Right ventricle myocardium superior (tissue), 1 donor: ENCODE measurements at regions not wholly inside any gene's neighbourhood (a gene's known extent, or its start where the extent isn't known, plus 50 kb on each side); places are given as distances from the start of the nearest gene placed in this dataset.

Experiments used
- ATAC-seq: fragments of 200-7000 bp; cut with Tn5 transposase; one replicate; pipeline ENCODE4 v1.9.1; 2020; ENCODE audit warnings: mild to moderate bottlenecking; ENCODE audit not compliant: poor library complexity
- DNase-seq: peaks from one replicate; pipeline ENCODE4 v3.0.0-alpha.2; 2020
- intact Hi-C: fragments of 100-400 bp; cut with DNase I; formaldehyde crosslinking; loops from one replicate; pipeline ENCODE4 v1.11.2; 2022
- donor health status: DM: no; HTN: yes; CAD: no; lungs with severe emphysema.

DNA sequence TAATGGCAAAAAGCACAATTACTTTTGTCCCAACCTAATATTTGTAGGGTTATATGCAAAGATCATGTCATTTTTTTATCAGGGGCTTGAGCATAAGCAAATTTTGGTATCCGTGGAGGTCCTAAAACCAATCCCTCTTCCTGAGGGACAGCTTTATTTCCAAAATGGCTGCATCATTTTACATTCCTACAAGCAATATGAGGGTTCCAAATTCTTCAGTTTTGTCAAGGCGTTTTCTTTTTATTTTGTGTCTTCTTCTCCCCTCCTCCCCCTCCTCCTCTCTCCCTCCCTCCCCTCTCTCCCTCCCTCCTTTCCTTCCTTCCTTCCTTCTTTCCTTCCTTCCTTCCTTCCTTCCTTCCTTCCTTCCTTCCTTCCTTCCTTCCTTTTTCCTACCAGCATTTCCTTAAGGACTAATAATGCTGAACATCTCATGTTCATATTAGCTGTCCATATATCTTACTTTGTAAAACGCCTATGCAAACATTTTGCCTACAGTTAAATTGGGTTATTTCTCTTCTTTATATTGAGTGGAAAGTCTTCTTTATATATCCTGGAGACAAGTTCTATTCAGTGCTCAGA lies 881.8 kb downstream of the DCDC2C start:
- DNase-seq = no peak
- no peak for ATAC-seq
- intact Hi-C loops = no loop called here

DNA sequence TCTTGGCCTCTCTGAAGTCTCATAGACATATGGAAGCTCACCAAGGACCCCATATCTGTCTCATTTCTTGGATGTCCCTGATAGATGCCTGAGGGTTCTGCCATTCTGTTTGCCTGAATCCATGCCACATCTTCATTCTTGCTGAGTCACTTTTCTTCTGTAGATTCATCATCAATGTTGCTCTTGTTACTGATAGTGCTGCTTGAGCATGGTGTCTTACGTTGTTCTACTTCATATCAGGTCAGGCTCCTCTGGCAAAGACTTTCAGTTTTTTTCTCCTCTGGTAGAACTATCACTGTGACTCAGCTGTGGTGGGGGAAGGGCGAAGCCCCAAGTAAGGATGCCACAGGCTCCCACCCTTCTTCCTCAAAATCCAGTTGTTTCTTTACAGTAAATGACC lies 885.2 kb downstream of the DCDC2C start:
- DNase-seq = no peak
- ATAC-seq = no peak
- intact Hi-C loops = no loop called here

DNA sequence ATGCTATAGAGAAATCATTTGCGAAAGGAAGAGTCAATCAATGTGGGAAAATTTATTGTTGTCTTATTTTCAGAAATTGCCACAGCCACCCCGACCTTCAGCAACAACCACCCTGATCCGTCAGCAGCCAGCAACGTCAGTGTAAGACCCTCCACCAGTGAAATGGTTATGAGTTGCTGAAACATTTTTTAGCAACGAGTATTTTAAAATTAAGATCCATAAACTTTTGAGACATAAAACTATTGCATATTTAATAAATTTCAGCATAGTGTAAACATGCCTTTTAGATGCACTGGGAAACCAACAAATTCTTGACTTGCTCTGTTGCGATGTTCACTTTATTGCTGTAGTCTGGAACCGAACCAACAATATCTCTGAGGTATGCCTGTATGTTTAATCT lies 887.9 kb downstream of the DCDC2C start:
- no peak for DNase-seq
- ATAC-seq = no peak
- intact Hi-C loops = no loop called here

DNA sequence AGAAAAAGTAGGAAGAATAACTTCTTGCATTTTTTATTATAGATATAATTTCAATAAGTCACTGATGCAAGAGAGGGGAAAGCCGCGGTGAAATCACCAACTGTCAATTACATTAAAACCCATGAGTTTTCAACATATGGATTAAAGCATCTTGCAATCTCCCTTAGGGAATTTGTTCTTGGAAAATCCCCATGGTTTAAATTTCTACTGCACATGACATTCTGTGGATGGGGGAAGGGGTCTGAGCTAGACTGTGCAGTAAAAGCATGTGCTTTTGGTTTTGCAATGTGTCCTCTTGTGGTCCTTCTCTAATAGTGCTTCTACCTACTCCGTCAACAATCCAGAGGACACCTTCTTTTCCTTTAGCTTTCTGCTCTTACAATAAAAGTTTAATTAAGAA lies 894.0 kb downstream of the DCDC2C start:
- intact Hi-C loops = no loop called here

DNA sequence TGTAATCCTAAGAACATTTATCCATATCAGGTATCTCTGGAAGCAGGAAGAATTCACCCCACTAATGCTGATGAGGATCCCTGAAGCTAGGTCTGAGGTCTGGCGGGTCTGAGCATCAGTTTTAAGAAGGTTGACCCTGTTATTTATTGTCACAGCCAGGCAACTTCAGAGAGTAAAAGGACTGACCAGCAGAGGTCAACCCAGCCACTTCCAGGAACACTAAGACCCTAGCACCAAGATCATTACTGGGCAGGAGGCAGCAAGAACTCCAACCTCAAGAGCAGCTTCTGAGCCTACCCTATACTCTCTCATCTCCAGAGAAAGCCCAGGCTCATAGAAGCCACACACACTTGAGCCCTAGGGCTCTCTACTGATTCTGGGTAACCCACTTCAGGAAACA lies 901.4 kb downstream of the DCDC2C start:
- no peak for DNase-seq
- intact Hi-C loops = no loop called here
- no peak for ATAC-seq

More for the DNA sequence above, 894.0 kb downstream of the DCDC2C start:
- ATAC-seq (no peak), DNase-seq (no peak)

DNA sequence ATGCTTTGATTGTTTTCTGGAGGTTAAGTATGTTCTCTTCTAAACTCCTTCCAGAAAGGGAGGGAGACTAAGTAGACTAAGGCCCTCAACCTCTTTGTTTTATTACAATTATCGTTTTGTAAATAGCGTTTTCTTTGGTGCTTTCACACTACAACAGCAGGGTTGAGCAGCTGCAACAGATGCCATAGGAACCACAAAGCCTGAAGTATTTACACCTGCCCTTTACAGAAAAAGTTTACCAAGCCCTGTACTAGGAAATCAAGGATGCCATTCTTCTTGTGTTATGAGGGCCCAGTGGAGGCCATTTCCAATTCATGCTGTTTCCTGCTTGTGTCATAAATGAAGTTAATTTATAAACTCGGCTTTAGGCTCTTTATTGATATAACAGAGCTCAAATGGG lies 914.8 kb downstream of the DCDC2C start:
- no peak for DNase-seq
- ATAC-seq = no peak
- intact Hi-C loops = no loop called here

DNA sequence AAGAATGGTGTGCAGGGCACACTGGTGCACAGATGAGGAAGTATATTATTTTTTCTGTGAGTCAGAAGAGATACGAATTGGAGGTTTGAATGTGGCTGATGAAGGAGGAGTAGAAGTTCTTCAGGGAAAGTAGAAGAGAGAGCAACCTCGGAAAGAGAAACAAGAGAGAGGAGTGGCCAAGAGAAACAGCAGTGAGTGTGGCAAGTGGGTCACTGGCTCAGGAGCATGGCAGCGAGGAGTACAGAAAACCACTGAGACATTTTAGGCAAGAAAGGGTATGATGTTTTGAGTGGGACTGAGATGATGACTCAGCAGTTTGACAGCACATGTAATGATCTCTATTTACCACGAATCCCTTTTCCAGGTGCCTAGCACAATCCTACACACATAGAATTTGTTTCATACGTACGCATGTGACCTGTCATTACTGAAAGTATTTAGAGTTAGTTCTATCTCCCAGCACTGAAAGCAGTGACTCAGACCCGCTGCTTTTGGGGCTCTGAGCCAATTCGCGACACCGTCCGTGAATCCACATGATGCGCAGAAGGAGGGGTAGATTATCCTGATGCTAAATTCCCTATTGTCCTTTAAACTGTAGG lies 915.4 kb downstream of the DCDC2C start:
- intact Hi-C loops = no loop called here
- DNase-seq (no peak), ATAC-seq (no peak)

DNA sequence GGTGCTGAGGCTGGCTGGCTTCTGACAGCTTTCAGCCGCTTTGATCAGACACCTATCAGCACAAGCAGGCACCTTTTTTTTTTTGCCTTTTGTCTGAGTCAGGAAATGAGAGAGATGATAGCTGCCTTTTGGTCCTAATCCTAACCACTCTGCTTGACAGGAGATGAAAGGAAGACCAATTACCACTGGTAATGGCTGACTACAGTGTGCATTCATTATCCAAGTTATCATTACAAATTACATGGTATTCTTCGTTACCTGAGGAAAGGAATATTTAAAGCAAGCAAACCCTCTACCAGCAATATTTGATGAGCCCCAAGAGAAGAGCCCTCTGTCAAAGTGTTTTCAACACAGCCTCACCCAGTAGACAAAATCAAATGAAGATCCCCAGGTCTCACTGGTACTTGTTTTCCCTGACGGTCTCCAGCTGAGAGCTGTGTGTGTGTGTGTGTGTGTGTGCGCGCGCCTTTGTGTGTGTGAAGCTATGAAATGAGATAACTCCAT lies 925.7 kb downstream of the DCDC2C start:
- ATAC-seq (no peak), DNase-seq (no peak)
- intact Hi-C loops = no loop called here

DNA sequence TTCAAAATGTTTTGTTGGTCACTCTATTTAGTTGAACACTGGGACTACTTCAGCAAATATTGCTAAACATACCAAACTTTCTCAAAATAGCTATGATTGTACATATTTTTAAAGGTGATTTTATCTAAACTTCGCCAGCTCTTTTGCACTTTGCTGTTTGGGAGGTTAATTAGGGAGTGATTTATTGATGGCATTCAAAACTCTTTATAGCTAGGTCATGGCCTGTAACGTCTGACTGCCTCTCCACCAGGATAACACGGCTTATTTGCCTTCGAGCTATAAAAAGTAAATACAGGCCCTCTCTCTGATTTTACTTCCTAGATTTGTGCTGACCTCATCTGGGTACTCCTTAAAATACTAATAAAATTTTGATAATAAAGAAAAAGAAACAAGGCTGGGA lies 931.9 kb downstream of the DCDC2C start:
- ATAC-seq = no peak
- DNase-seq = no peak
- intact Hi-C loops = no loop called here

DNA sequence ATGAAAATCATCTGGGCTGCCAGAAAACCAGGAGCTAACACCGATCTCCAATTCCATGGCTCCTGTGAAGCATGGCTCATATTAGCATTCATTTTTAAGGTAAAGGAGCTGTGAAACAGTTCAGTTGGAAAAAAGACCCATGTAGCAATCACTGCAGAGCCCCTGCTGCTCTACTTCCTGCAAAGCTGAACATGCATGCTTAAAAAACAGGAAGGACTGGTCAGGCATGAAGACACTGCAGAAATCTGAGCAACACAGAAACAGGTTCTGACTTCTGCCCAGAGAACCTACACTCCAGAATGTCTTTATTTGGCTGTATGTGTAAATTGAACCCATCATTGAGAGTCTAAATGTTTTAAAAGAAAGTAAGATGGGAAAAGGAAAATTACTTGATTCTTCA lies 950.6 kb downstream of the DCDC2C start:
- intact Hi-C loops = no loop called here
- ATAC-seq (no peak), DNase-seq (no peak)

DNA sequence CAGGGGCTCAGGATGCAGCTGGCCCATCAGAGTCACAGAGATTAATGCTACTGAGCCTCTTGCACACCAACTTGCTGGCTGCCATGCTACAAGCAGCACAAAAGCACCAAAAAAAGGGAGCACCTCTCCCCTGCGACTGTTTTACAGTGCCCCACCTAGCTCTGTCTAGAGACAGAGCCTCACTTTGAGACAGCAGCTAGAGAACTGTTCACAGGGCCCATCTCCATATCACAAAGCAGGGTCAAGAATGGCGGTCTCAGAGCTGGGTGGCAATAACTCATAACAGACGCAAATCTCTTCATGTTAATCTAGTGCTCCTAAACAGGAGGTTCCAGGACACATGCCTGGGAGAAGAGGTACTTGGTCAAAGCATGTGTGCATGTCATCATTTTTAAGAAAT lies 953.0 kb downstream of the DCDC2C start:
- ATAC-seq = no peak
- no peak for DNase-seq
- intact Hi-C loops = no loop called here

DNA sequence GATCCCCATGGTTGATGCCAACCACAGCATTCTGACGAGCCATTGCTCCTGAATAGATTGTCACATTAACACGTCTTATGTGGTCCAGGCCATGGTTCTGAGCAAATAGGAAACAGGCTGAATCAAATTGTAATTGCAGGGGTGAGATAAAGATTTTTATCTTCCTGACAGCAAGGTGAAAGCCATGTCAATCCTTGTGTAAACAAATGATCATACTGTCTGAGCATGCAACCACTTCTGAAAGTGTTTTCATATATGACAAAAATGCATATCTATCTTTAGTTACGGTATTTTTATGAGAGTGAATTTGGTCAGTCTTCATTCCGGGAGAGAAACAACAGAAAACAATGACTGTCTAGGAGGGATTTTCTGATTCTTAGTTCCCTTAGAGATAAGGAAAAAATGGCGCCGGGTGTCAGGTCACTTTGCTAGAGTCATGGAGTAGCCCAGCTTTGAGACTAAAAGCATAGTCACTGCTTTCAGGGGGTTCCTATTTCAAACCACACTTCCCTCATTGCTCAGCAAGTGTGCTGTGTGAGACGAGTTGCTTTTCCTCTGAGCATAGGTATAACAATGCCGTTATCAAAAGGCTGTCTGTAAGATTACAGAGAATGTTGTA lies 958.9 kb downstream of the DCDC2C start:
- ATAC-seq (no peak), DNase-seq (no peak)
- intact Hi-C loops = no loop called here

DNA sequence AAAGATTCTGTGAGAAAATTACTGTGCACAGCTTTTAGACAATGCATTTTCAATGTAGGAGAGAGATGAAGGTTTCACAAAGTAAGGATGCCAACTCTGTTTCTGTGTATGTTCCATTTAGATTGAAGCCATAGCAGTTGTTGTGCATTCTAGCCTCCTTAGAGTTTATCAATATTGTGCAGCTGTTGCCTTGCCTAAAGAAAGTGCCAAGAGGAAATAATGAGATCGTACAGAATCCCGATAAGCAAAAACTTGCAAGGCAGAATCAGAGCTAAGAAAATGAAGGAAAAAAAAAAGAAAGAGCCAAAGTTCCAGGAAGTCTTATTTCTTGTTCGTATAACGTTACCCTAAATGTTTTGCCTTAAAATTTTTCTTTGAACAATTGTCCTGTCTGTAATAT lies 965.0 kb downstream of the DCDC2C start:
- ATAC-seq = no peak
- intact Hi-C loops = no loop called here
- DNase-seq = no peak

DNA sequence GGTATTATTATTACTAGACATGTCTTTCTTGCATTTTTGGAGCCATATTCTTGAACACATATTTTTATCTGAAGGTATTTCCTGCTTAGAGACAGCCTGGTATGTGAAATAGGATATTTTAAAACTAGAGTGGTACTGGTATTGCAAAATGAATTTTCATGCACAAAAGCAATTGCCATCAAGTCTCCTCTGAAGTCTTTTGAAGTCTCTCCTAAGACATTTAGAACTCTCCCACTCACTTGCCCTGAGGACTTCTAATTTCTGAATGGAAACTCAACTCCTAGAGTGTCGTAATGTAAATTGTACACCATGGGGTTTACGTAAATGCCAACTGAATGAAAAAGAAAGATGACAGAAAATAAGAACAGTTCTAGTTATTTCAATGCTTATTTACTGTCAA lies 967.0 kb downstream of the DCDC2C start:
- DNase-seq (no peak), ATAC-seq (no peak)
- intact Hi-C loops = no loop called here

DNA sequence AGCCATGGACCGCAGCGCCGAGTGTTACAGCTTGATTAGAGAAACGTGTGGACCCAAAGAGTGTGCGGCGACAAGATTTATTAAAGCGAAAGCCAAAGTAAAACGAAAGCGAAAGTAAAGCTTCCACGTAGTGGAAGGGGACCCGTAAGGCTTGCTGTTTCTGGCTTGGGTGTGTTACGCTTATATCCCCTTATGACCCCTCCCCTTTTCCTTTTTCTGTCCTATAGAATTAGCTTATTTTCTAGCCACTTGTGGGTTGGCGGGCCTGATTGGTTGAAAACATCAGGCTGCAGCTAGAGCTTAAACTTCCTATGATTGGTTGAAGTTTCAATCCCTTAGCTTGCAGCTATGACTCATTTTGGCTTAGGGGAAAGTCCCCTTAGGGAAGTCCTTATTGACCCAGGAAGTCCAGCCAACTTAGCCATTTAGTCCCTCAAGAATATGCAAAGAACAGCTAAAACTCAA lies 969.7 kb downstream of the DCDC2C start:
- DNase-seq (no peak), ATAC-seq (no peak)

DNA sequence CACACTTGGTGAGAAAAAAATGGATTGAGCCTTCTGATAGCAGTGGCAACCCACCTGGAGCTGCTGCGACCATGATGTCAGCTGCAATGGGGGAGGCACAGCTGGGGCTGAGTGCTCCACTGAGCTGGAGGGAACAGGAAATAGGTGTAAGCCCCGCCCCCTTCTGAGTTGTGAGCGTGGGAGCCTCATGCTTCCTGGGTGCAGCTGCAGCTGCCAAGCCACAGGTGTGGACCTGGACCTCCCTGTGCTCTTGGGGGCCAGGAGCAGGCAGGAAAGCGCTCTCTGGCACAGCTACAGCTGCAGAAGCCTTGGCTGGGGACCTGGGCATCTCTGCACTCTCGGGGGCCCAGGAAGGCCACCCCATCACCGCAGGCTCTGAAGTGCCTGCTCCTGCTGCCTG lies 970.6 kb downstream of the DCDC2C start:
- DNase-seq = no peak
- ATAC-seq = no peak
- intact Hi-C loops = no loop called here

More for the DNA sequence above, 969.7 kb downstream of the DCDC2C start:
- intact Hi-C loops = no loop called here

DNA sequence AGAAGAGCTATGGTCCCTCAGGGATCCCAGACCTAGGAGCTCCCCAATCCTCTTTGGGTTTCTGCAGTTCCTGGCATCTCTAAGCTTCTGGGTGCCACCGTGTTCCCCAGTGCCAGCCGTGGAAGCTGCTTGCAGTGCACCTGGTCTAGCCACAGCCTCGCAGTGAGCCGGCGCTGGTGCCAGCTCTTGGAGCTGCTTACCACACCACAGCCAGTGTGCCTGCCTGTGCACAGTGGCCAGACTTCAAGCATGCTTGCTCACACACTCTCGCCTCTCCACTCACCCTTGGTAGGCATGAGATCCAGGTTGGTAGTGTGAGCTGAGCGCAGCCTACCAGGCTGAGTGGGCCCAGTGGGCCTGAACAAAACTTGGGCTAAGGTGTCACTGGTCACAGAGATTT lies 971.9 kb downstream of the DCDC2C start:
- ATAC-seq (no peak), DNase-seq (no peak)
- intact Hi-C loops = no loop called here

DNA sequence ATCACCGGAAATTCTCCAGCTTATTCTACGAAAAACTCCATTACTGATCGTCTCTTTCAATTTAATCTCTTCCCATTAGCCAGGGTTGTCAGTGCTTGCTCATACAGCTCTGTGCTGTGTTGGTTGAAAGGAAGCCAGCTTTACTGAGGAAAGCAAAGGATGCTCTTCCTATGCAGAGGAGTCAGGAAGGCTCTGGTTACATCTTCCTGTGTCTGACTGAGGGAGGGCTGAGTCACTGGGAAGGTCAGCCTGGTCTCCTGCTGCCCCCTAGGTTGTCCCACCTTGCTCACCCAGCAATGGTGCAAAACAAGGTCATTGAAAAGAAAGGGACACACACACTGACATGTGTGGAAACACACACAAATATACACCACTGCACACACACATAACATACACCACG lies 975.6 kb downstream of the DCDC2C start:
- ATAC-seq (no peak), DNase-seq (no peak)
- intact Hi-C loops = no loop called here

DNA sequence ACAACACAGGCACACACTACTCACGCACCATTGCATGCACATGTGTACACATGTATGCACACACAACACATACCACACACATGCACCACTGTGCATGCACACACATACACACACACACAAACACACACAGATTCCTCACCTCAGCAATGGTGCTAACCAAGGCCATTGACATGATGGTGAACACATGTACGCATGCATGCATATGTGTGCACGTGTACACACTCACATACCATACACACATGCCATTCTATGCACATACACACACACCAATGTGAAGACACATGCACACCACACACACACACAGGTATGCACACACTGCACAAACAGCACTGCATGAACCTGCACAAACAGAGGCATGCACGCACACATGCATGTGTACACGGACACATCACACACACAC lies 976.0 kb downstream of the DCDC2C start:
- DNase-seq (no peak), ATAC-seq (no peak)
- intact Hi-C loops = no loop called here

DNA sequence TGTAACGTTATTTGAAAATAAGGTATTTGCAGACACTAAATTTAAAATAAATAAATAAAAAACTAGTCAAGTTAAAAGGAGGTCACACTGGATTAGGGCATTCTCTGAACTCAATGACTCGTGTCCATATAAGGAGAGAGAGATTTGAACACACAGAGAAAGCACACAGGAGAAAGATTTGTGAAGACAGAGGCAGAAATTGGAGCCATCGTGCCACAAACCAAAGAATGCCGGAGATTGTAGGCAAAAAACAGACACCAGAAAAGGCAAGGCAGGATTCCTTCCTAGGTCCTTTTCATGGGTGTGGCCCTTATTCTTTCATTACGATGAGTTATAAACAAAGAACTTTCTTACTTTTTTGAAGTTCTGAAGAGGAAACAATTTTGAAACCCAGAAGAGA lies 981.5 kb downstream of the DCDC2C start:
- DNase-seq (no peak), ATAC-seq (no peak)
- intact Hi-C loops = no loop called here
